ENCODE measurements at regions not wholly inside any gene's neighbourhood (a gene's known extent, or its start where the extent isn't known, plus 50 kb on each side); places are given as distances from the start of the nearest gene placed in this dataset.

DNA sequence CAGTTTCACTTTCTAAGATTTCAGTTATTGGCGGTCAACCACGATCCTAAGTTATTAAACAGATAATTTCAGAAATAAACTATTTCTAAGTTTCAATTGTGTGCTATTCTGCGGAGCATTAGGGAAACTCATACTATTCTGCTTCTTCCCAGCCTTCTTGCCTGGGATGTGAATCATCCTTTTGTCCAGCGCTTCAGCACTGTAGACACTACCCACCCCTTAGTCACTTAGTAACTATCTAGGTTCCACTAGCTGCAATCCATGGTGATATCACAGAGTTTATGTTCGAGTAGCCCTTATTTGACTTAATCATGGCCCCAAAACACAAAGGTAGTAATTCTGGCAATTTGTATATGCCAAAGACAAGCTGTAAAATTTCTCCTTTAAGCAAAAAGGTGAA is 279.9 kb upstream of the ADAMTS5 start:
- peak overlapping the region in 1 of 2 donors; percentile 58 for H3K27ac ChIP-seq
- H3K4me1 ChIP-seq = no peaks in the 10 kb centered on the region
- no peaks in the 10 kb centered on the region for H3K9me3 ChIP-seq
- DNase-seq = no peak
- H3K36me3 ChIP-seq = no peaks in the 10 kb centered on the region
- no peak overlapping the region for H3K4me3 ChIP-seq
- intact Hi-C loops (cut with DNase I; ENCODE audit: low total_unique reads) = no loop called here
- no peaks in the 10 kb centered on the region for H3K27me3 ChIP-seq
- TF ChIP-seq POLR2A (IDR thresholded peaks at IDR 0.05) = no peak
- TF ChIP-seq, protein P1, sequence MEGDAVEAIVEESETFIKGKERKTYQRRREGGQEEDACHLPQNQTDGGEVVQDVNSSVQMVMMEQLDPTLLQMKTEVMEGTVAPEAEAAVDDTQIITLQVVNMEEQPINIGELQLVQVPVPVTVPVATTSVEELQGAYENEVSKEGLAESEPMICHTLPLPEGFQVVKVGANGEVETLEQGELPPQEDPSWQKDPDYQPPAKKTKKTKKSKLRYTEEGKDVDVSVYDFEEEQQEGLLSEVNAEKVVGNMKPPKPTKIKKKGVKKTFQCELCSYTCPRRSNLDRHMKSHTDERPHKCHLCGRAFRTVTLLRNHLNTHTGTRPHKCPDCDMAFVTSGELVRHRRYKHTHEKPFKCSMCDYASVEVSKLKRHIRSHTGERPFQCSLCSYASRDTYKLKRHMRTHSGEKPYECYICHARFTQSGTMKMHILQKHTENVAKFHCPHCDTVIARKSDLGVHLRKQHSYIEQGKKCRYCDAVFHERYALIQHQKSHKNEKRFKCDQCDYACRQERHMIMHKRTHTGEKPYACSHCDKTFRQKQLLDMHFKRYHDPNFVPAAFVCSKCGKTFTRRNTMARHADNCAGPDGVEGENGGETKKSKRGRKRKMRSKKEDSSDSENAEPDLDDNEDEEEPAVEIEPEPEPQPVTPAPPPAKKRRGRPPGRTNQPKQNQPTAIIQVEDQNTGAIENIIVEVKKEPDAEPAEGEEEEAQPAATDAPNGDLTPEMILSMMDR (IDR thresholded peaks at IDR 0.05) = no peak

DNA sequence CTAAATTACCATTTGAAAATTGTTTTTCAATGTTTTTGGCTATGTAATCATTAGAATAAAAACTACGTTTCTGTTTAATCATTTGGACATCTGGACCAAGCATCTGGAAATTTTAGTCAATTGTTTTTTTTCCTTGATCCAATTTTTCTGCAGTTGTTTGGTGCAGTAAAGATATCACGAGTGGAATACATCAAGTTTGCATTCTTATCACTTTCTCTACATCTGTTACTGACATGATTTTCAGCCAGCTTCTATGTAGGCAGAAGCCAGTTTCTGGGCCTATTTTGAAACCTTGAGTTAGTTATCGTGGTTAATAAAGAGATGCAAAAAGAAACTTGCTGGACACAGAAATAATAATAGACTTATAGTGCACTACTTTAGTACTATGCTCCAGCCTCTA is 277.9 kb upstream of the ADAMTS5 start:
- no peaks in the 10 kb centered on the region for H3K36me3 ChIP-seq
- peak overlapping the region; percentile 10 to 58 for H3K27ac ChIP-seq
- no peaks in the 10 kb centered on the region for H3K4me1 ChIP-seq
- DNase-seq = no peak
- TF ChIP-seq POLR2A (IDR thresholded peaks at IDR 0.05) = no peak
- TF ChIP-seq, protein P1 (IDR thresholded peaks at IDR 0.05) = no peak
- H3K4me3 ChIP-seq = no peak overlapping the region
- intact Hi-C loops (cut with DNase I; ENCODE audit: low total_unique reads) = no loop called here
- H3K9me3 ChIP-seq = no peaks in the 10 kb centered on the region
- H3K27me3 ChIP-seq = no peaks in the 10 kb centered on the region

DNA sequence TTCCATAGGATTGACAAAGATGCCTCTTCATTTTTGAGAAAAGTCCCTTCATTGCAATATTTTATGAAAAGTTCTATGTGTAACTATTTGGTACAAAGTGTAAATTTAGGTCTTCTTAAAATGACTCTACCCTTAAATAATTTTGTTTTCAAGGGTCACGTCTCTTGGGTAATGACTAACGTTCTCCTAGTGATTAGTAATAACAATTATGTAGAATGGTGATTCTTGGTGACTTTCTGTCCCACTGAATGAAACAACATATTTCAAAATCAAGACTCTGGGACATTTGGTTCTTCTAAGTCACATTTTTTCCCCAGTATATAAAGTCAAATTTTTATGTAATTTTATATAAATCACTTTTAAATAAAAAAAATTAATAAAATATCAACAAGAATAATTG is 277.5 kb upstream of the ADAMTS5 start:
- no peaks in the 10 kb centered on the region for H3K27me3 ChIP-seq

DNA sequence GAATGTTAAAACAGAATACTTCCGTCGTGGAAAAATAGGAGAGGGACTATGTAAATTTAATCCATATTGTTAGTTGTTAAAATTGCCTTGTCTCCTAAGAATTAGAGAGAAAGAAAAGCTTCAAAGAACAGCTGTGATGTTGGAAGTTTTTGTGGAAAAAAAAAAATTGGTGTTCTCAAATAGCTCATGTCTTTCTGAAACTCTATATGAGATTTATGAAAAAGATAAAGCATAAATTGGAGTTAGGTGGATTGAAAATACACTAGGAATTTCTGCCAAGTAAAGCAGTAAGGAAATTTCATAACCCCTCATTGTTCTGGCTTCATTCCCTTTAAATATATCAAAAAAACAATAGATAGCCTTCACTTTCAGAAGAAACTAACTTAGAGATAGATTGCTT is 274.0 kb upstream of the ADAMTS5 start:
- Histone ChIP-seq H3K4me1 (no peaks in the 10 kb centered on the region), H3K9me3 (no peaks in the 10 kb centered on the region), H3K4me3 (no peak overlapping the region), H3K27me3 (no peaks in the 10 kb centered on the region), H3K27ac (no peak overlapping the region), H3K36me3 (peaks cover 0 to 3% of the 10 kb centered on the region in 2 donors)
- no peak for DNase-seq
- TF ChIP-seq POLR2A (IDR thresholded peaks at IDR 0.05) = no peak
- TF ChIP-seq, protein P1 (IDR thresholded peaks at IDR 0.05) = no peak
- intact Hi-C loops (cut with DNase I; ENCODE audit: low total_unique reads) = no loop called here

More for the DNA sequence above, 277.5 kb upstream of the ADAMTS5 start:
- no peaks in the 10 kb centered on the region for H3K36me3 ChIP-seq
- no peaks in the 10 kb centered on the region for H3K4me1 ChIP-seq
- H3K9me3 ChIP-seq = no peaks in the 10 kb centered on the region
- no peak for DNase-seq
- no peak overlapping the region for H3K4me3 ChIP-seq
- TF ChIP-seq POLR2A (IDR thresholded peaks at IDR 0.05) = no peak
- TF ChIP-seq, protein P1 (IDR thresholded peaks at IDR 0.05) = no peak
- intact Hi-C loops (cut with DNase I; ENCODE audit: low total_unique reads) = no loop called here
- H3K27ac ChIP-seq = peak overlapping the region in 1 of 2 donors; percentile 58

DNA sequence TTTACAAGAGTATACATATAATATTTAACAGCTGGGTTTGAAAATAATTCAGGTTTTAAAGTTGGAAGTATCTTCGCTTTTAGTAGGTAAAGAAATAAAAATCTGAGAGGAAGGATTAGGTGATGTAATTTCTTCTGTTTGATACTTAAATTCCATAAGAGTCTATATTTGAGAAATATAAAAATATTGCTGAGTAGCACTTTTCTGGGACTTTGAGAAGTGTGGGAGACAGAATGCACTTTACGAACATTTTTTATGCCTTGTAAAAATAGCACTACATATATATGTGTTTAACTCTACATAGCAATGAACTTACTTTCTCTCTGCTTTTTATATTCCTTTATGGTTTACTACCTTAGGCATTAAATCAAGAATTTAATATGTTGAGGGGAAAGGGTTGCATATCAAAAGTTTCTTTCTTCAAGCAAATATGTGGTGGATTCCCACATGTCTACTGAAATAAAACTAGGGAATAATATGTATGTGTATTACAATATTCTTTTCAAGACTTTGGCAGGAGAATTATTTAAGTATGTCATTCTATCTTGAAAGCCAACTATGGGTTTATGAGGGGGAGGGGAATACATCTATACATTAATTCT is 266.7 kb upstream of the ADAMTS5 start:
- intact Hi-C loops (cut with DNase I; ENCODE audit: low total_unique reads) = no loop called here
- TF ChIP-seq, protein P1 (IDR thresholded peaks at IDR 0.05) = no peak
- TF ChIP-seq POLR2A (IDR thresholded peaks at IDR 0.05) = no peak
- DNase-seq = no peak
- H3K4me3 ChIP-seq = no peak overlapping the region
- no peaks in the 10 kb centered on the region for H3K9me3 ChIP-seq
- no peaks in the 10 kb centered on the region for H3K27me3 ChIP-seq
- H3K4me1 ChIP-seq = no peaks in the 10 kb centered on the region
- H3K27ac ChIP-seq = no peak overlapping the region
- H3K36me3 ChIP-seq = no peaks in the 10 kb centered on the region

All from uterus (tissue), 3 donors.